ENCODE measurements at regions not wholly inside any gene's neighbourhood (a gene's known extent, or its start where the extent isn't known, plus 50 kb on each side); places are given as distances from the start of the nearest gene placed in this dataset.

DNA sequence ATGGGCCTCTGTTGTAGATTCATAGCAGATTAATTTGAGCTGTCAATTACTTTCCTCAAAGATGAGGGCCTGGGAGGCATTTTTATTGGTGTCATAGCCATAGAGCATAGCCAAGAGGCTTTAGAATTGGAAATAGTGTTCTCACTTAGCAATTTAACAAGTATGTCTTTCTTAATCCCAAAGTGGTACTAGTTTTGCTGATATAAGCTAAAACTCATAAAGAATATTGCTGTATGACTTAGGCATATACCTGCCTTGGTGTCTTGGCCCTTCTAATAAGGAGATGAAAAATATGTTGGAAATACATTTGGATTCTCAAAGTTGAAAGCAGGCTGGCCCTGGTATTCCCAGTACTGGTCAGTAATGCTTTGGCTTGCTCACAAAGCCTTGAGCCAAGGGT is 221.5 kb upstream of the CXCL13 start:
- TF ChIP-seq TAF1 (IDR thresholded peaks at IDR 0.05; ENCODE audit: borderline replicate concordance, insufficient read depth, low read length) (no peak), POLR2AphosphoS5 (IDR thresholded peaks at IDR 0.05; ENCODE audit: low read depth, low read length) (no peak)
- TF ChIP-seq, protein P1, sequence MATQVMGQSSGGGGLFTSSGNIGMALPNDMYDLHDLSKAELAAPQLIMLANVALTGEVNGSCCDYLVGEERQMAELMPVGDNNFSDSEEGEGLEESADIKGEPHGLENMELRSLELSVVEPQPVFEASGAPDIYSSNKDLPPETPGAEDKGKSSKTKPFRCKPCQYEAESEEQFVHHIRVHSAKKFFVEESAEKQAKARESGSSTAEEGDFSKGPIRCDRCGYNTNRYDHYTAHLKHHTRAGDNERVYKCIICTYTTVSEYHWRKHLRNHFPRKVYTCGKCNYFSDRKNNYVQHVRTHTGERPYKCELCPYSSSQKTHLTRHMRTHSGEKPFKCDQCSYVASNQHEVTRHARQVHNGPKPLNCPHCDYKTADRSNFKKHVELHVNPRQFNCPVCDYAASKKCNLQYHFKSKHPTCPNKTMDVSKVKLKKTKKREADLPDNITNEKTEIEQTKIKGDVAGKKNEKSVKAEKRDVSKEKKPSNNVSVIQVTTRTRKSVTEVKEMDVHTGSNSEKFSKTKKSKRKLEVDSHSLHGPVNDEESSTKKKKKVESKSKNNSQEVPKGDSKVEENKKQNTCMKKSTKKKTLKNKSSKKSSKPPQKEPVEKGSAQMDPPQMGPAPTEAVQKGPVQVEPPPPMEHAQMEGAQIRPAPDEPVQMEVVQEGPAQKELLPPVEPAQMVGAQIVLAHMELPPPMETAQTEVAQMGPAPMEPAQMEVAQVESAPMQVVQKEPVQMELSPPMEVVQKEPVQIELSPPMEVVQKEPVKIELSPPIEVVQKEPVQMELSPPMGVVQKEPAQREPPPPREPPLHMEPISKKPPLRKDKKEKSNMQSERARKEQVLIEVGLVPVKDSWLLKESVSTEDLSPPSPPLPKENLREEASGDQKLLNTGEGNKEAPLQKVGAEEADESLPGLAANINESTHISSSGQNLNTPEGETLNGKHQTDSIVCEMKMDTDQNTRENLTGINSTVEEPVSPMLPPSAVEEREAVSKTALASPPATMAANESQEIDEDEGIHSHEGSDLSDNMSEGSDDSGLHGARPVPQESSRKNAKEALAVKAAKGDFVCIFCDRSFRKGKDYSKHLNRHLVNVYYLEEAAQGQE (IDR thresholded peaks at IDR 0.05; ENCODE audit: insufficient read depth in 1 of 2, low read depth in 2 of 2, low read length in 2 of 2): no peak

Measured in PFSK-1 (cell line).